A204.1 (cell line): ENCODE measurements at regions not wholly inside any gene's neighbourhood (a gene's known extent, or its start where the extent isn't known, plus 50 kb on each side); places are given as distances from the start of the nearest gene placed in this dataset.

Experiments
- FAIRE-seq: peaks from 2 replicates; lab custom pipeline; 2012; peaks lifted over from hg19 to GRCh38; lab: Jason Lieb, UNC

- no peak for FAIRE-seq
Measured at GRCh38 chr1:30418939-30419720, 304.3 kb downstream of the MATN1 start.

- FAIRE-seq: no peak
Measured at GRCh38 chr1:30418061-30418938, 305.1 kb downstream of the MATN1 start.

- no peak for FAIRE-seq
Measured at GRCh38 chr1:30417701-30418046, 305.7 kb downstream of the MATN1 start.

GRCh38 chr1:30417001-30417700 is 306.2 kb downstream of the MATN1 start:
- no peak for FAIRE-seq

- no peak for FAIRE-seq
Measured at GRCh38 chr1:30416221-30416820, 307.1 kb downstream of the MATN1 start.

GRCh38 chr1:30415171-30415940 is 308.0 kb downstream of the MATN1 start:
- no peak for FAIRE-seq

- FAIRE-seq: no peak
Measured at GRCh38 chr1:30414851-30415165, 308.6 kb downstream of the MATN1 start.

- FAIRE-seq: no peak
Measured at GRCh38 chr1:30414086-30414850, 309.1 kb downstream of the MATN1 start.

GRCh38 chr1:30413606-30414005 is 309.8 kb downstream of the MATN1 start:
- FAIRE-seq: no peak

GRCh38 chr1:30413111-30413440 is 310.3 kb downstream of the MATN1 start:
- no peak for FAIRE-seq

- FAIRE-seq: no peak
Measured at GRCh38 chr1:30412241-30413110, 310.9 kb downstream of the MATN1 start.

- no peak for FAIRE-seq
Measured at GRCh38 chr1:30411206-30411605, 312.2 kb downstream of the MATN1 start.

- no peak for FAIRE-seq
Measured at GRCh38 chr1:30410153-30410851, 313.1 kb downstream of the MATN1 start.

GRCh38 chr1:30409476-30410152 is 313.8 kb downstream of the MATN1 start:
- no peak for FAIRE-seq

GRCh38 chr1:30407865-30408580 is 315.4 kb downstream of the MATN1 start:
- FAIRE-seq: no peak

GRCh38 chr1:30406996-30407864 is 316.2 kb downstream of the MATN1 start:
- no peak for FAIRE-seq

GRCh38 chr1:30405631-30406212 is 317.7 kb downstream of the MATN1 start:
- FAIRE-seq: no peak
